Medulla oblongata (tissue), 1 donor: ENCODE measurements at regions not wholly inside any gene's neighbourhood (a gene's known extent, or its start where the extent isn't known, plus 50 kb on each side); places are given as distances from the start of the nearest gene placed in this dataset.

Experiments
- DNase-seq: peaks from one replicate; pipeline ENCODE4 v3.0.0-alpha.2; 2015; ENCODE audit errors: extremely low spot score

DNA sequence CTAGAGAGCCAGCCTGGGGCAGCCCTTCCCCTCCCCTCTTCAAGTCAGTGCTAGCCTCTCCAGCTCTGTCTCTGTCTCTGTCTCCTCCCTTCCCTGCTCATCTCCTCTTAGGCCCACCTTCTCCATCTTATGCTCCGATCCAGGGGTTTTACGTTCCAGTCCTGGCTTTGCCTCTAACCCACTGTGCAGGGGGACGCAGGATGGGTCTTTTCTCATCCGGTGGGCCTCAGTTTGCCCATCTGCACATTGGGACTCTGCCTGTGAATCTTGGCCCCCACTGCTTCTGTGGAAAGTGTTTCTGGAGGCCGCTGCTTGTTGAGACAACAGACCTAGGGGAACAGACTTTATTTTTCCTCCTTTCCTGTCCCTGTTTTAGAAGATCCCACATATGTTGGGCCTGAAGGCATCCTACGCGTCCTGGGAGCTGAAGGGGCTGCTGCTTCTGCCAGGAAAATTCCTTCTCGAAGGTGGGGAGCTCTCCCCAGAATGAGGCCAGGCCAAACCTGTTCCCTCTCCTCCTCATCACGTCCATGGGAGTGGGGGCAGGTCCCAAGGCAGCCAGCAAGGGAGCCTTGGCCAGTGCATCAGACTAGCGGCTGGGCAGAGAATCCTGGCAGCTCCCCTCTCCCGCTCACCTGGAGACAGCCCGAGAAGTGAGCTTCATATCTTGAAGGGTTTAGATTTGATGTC is 99.5 kb upstream of the CSF3R start:
- DNase-seq = no peak

DNA sequence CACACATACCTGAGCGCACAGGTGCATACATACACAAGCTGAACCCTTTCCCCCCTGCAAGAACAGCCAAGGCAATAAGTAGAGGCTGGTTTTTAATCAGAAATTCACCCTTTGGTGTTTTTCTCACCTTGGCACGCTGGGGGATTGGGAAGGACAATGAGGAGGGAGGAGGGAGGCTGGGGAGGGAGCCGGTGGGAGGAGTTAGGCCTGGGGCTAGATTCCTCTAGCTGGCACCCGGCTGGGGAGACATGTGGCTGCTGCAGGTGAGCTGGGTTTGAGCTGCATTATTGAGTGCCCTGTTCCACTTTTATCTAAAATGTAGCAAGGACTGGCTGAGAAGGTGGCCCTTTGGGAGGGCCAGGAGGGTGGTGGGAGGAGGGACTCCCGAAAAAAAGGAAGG is 97.8 kb upstream of the CSF3R start:
- DNase-seq = no peak

DNA sequence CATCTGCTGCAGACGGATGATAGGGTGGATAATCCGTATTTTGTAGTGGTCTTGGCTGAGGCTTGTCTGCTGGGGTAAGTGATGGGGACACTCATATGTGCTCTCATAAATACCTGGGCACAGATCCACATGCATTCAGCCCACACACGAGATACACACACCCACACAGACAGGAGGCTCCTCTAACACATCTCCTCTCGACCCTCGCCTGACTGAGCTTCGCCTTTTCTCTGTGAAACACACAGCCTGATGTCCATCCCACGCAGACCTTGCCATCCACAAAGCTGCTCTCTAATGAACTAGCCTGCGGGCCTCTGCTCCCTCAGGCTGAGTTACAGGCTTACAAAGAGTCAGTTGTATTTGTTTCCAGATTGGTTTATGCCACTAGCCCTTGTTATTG is 96.3 kb upstream of the CSF3R start:
- no peak for DNase-seq

DNA sequence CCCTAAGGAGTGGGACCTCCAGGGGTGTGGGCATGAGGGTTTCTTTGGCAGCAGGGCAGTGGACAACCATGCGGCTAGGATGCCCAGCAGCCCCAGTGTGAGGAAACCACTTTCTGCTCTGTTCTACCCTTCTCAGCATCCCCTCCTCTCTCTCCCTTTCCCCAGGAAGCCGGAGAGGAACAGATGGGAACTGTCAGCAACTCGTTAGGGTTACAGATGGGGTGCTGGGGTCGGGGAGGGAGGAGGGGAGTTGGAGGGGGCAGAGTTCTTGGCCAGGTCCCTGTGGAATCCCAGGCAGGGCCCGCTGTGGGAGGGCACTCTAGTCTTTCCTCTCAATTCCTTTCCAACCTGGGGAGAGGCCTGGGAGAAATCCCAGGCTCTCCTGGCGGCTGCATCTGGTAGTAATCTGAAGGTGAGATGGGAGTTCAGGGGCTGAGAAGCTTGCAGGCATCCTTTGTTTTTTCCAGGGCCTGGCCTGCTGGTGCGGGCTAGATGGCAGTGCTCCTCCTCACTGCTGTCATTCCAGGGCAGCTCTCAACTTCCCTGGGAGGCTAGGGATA is 93.9 kb upstream of the CSF3R start:
- no peak for DNase-seq

DNA sequence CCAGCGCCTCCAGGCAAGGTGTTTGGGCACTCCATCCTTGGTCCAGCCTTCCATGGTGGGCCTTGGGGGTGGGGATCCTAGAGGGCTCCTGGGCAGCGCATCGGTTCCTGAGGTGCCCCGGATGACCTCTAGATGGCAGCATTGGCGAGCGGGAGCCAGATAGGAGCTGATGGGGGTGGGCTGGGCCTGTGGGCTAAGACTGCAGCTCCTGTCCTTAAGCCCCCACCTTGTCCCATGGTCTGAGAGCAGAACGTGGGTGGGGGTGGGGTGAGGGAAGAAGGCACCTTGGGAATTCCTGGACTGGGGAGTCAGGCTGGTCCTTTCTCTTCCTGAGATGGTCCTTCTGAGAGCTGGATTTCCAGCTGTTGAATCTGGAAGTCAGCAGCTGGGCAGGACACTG is 93.4 kb upstream of the CSF3R start:
- DNase-seq = peak; percentile 38

DNA sequence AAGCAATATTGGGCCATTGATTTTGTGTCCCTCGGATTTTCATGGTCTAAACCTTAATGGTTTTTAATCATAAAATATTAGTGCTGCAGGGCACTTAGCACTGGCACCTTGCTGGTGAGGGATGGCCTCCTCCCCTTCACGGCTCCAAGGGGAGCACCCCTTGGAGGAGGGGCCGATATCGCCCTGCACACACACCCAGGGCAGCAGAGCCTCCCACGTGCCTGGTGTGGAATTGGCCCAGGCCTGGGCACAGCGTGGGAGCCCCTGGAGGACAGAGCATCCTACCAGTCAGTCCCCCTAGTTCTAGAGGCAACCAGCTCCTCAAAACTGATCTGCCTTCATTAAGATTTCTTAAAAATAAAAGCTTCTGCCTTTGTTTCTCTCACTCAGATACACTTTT is 90.7 kb upstream of the CSF3R start:
- no peak for DNase-seq

DNA sequence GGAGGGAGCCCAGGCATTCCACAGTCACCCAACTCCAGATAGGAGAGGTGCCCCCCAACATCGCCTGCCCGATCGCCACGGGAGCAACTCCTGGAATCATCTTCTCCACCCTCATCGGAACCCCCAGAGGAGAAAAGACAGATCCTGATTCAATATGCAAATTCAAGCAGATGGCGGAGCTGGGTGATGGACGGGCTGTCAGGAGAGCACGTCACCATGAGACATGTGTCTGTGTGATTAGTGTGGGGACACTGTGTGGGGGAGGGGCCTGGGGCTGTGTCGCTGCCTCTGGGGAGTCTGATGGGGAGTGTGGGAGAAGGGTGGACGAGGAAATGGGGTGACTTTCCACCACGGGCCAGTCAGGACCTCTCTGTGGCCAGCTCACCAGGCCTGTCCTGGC is 90.2 kb upstream of the CSF3R start:
- DNase-seq = no peak

DNA sequence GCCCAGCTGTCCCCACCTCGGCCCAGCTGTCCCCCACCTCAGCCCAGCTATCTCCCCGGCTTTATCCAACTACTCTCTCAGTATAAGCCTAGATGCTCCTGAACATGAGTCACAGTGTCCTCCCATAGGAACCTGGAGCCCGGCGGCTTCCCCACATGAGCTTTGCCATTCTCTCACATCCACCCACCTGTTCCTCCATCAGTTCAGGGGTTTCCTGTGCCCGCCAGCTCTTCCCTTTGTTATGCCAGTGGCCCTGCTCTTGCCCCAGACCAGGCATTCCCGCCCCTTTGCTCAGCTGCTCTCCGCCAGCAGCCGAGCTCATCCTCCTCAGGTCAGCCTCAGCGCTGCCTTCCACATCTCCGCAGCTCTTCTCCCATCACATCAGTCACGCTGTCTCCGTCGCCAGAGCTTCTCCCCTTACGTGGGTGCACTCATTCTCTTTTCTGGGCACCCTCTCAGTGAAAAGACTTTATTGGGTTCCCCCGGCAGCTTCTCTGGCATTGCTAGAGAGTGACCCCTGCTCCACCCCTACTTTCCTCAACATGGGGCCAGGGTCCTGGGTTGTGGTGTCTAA is 89.5 kb upstream of the CSF3R start:
- DNase-seq = no peak

DNA sequence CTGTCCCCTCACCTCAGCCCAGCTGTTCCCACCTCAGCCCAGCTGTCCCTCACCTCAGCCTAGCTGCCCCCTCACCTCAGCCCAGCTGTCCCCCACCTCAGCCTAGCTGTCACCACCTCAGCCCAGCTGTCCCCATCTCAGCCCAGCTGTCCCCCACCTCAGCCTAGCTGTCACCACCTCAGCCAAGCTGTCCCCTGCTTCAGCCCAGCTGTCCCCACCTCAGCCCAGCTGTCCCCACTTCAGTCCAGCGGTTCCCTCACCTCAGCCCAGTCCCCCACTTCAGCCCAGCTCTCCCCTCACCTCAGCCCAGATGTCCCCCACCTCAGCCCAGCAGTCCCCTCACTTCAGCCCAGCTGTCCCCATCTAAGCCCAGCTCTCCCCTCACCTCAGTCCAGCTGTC is 88.4 kb upstream of the CSF3R start:
- no peak for DNase-seq

DNA sequence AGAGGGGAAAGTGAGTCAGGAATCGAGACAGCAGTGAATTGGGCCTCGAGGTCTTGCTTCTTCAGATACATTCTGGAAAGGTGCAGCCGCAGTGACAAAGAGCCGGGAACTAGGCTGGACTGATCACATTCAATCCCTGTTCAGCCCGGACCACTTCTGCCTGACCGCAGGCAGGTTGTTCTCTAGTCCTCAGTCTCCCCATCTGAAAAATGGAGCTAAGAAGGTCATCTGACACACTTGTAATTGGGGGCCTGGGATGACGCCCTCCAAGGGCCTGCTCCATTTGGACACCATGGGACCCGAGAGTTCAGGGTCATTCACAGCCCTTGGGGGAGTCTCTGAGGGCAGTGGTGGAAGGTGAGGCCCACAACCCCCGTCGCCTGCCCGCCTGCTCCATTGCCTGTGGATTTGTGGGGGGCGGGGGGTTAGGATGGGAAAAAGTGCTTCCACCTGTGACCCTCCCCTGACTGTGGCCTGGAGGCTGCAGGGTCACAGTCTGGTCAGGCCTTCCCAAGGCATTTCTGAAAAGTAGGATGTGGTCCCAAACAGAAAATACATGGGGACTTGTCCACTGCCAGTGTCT is 87.9 kb upstream of the CSF3R start:
- no peak for DNase-seq

DNA sequence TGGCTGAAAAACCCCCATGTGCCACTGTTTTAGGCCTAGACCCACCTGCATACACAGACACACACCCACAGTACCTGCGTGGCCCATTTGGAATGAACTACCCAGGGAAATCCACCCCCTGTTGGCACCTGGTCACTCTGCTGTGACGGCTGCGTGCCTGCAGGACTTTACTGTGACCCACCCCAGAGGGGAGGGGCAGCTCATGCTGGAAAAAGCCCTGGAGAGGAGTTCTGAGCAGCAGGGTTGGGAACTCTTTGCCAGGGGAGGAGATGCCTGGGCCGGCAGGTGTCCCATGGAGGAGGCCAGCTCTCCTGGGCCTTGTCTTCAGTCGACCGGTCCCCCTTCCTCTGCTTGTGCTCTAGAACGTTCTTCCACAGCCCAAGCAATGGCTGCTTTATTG is 87.3 kb upstream of the CSF3R start:
- DNase-seq = no peak

DNA sequence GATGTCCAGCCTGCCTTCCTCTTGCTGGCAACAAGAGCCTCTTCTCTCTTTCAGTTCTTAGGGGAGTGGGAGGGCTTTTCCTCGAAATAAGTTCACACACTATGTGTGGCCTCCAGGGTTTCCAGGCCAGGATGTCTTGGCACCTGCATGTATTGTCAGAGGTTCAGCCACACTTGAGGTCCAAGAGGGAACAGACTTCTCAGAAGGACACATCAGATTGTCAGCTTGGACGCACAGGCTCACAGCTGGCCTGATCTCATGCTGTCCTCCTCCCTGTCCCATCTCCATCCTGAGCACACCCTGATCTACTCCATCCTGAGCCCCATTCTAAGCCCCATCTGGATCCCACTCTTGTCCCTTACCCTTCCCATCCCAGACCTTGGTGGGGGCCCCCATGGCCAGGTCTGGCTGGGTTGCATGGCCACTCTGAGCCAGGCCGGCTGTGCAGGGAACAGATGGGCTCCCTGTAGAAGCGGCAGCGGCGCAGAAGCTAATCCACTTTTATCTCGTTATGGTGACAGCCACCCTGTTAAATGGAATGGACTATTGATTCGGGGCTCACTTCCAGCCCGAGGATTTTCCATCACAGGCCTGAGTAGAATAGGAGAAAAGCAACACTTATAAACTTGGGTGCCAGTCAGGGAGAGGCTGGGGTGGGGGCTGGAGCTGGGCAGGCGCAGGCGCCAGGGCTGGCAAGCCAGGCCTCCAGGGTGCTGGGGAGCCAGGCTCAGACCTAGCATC is 85.1 kb upstream of the CSF3R start:
- DNase-seq = no peak

DNA sequence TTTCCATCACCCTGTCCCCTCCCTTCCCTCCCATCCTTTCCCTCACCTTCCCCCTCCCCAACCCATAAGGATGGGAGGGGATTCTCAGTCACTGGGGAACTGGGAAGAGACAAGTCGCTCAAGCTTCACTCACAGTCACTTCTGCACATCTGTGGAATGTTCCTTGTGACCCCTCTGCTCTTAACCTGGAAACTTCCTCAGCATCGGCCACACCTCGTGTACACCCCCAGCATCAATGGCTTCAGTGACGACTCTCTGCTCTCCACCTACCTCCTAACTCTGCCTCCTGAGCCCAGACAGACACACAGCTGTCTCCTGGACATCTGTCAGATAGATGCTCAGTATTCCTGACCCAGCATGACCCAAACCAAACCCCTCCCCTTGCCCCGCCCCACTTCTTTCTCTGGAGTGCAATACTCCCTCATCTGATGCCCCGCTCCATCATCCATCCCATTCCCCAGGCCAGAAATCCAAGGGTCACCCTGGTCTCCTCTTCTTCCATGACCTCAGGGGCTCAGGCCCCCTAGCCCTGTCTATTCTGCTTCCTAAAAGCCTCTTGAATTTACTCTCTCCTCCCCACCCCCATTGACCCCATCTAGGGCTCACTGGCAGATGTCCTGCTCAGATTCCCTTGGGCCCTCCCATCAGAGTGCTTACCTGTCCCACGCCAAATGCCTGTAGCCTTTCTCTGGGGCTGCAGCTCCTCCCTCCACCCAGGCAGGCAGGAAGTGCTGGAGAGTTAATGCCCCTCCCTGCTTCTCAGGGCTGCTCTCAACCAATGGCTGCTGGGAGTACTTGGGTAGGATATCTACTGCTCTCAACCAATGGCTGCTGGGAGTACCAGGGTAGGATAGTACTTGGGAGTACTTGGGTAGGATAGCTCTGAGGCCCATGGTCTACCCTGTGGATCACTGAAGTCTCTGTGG is 83.1 kb upstream of the CSF3R start:
- no peak for DNase-seq

DNA sequence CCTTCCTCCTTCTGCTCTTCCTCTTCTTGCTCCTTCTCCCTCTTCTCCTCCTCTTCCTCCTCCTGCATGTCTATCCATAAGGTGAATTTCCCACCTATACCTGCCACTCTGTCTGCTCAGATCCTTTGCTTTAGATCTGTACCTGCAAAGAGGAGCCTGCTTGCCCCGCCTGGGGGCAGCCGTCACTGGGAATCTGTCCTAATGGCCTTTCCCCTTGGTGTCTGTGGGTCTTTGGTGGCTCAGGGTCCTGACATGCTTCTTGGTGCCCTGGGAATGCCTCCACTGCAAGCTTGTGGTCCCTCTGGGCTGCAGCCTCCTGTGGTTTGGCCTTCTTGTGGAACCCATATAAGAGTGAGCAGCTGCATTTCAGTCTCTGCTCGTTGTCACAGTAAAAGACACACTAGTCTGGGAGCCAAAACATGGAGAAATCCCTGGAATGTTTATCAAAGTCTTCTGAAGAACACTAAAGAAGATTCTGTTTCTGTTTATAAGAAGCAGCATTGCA is 79.5 kb upstream of the CSF3R start:
- no peak for DNase-seq

DNA sequence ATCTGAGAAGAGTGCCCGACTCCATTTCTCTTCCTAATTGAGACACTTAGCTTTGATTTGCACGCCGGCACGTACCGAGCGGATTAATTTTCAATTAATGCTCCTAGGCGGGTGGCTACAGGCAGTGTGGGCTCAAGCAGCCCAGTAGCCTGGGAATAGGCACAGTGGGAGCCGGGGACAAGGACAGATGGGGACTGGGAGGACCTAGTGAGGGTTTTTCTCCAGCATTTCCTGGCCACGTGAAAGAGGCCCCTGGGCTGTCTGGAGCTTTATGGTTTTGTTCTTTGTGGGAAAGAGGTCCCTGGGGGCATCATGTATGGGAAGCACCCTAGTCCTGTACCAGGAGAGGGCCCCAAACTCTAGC is 78.6 kb upstream of the CSF3R start:
- no peak for DNase-seq

DNA sequence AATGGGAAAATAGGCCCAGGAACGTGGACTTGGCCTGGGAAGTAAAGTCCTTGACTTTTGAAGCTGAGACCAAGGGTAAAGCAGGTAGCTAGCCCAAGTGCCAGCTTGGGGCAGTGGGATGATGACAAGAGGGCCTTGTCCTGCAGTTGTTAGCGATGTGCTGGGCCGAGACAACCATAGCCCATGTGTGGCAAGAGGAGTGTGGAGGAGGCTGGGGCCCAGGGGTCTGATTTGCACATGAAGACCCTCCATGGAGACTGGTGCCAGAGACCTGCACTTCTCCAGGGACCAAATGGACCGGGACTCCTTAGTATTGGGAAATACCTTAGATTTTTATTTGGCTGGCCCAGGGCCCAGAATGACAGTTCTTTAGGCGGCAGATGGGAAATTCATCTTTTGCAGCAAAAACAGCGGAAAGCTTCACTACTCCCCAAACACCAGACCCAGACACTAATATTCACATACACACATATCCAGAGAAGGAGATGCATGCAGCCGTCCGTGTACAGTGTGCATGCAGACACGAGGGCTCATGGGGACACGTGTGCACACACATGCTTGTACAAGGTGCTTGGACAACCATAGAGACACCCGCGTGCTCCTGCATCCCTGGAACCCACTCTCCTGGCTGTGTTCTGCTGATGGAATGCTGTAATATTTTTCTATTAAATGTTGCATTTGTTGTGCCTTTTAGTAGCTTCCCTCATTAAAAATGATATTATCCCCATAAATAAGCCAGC is 78.1 kb upstream of the CSF3R start:
- DNase-seq = no peak

DNA sequence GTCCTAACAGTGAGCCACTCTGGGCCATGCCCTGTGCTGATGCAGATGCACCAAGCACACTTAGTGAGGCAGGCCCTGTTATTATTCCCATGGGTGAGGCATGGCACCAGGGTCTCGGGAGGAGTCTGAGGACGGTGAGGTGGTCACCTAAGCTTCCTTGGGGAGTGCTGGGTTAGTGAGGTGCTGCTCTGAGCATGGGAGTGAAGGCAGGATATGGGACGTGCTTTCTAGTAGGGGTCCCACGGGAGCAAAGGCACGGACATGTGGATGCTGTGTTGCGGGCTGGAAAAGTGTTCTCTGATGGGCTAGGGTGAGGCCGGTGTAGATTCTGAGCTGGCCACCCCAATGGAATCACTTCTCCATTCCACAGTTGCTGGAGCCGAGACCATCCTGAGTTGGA is 77.5 kb upstream of the CSF3R start:
- DNase-seq = no peak

DNA sequence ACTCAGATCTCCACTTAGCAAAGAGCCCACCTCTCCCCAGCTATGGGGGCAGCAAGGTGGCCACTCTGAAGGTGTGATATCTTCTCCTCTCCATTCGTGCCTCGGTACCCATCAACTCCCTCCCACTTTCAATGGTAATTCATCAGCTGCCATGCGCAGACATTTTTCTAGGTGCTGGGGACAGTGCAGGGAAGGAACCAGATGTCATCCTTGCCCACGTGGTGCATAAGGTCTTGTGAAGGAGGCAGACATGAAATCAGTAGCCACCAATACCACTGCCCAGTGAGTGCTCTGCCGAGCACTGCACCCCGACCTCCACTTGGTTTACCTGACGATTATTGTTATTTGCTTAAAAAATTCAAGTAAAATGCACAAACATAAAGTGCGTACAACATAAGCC is 76.3 kb upstream of the CSF3R start:
- no peak for DNase-seq

DNA sequence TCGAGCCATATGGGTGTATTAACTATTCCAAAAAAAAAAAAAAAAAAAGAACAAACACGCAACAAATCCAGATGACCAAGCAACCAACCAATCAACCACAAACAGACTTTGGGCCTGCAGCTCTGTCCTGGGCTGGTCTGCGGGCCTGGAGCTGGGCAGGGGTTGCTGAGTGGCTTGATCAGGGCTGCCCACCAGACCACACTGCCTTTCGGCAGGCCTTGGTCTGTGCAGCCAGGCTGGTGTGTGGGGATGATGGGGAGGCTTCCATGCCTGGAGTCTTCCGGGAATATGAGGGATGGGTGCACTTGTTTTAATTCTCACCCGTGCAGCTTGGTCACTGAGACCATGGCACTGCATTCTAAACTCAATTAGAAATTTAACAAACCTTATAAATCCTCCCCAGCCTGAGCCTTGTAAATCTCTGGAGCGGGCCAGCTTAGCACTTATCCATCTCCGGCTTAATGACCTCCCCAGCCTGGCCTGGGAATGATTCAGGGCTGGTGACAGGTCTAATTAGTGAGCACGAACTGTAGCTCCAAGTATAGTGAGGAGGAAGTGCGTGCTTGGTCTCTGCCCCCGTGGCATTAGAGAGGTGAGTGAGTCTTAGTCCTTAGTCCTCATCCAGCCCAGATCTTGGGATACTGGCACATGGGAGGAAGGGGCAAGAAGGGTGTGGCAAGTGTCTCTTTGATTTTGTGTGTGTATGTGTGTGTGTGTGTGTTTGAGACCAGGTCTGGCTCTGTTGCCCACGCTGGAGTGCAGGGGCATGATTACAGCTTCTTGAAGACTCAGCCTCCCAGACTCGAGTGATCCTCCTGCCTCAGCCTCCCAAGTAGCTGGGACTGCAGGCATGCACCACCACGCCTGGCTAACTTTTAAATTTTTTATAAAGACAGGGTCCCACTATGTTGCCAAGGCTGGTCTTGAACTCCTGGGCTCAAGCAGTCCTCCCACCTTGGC is 74.6 kb upstream of the CSF3R start:
- DNase-seq = no peak

DNA sequence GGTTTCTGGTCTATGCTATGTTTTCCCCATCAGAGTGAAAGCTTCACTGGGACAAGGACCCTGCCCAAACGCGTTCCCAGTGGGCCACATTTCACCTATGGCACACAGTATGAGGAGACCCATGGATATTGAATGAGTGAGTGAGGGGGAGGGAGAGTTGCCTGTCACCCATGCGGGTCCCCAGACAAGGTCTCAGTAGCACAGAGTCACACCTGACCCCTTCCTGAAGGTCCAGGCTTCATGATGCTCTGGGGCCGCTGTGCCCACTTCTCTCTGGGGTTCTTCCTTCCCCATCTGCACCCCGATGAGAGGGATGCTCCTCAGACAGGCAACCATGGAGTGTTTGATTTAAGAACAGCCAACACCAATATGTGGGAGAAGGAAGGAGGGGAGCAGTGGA is 72.3 kb upstream of the CSF3R start:
- DNase-seq = no peak
